Caco-2 (cell line): ENCODE measurements at regions not wholly inside any gene's neighbourhood (a gene's known extent, or its start where the extent isn't known, plus 50 kb on each side); places are given as distances from the start of the nearest gene placed in this dataset.

Source experiments
- BruUV-seq: library from RNA; stranded (reverse); fragments of 400-500 nt; replicated peaks from 2 replicates; lab custom pipeline; 2021; lab: Mats Ljungman, UMichigan
- CTCF ChIA-PET: fragments of 300-600 bp; sonication (Branson Sonifier 250); formaldehyde crosslinking; loops from one replicate; lab custom pipeline; 2022; ENCODE audit warnings: antibody characterized with exemption; lab: Charles Lee
- POLR2A ChIA-PET: fragments of 300-600 bp; sonication (Branson Sonifier 250); formaldehyde crosslinking; loops from one replicate; lab custom pipeline; 2022; ENCODE audit warnings: antibody characterized with exemption; lab: Charles Lee
- DNase-seq, 2 experiments: peaks; one replicate each; pipeline versions ENCODE4 v3.0.0 to v3.0.0-alpha.2; 2020 to 2022
- H3K27me3 ChIP-seq: replicated peaks from 2 replicates; pipeline ENCODE4 v1.6.0; 2011; ENCODE audit warnings: low read length; ENCODE audit not compliant: control insufficient read depth, insufficient read depth
- H3K36me3 ChIP-seq: 2 replicates; pipeline ENCODE4 v1.5.1; 2011; ENCODE audit warnings: low read length; ENCODE audit not compliant: control insufficient read depth, insufficient read depth
- H3K4me1 ChIP-seq: fragments of 250-450 bp; sonication (Bioruptor Pico); 2 replicates; pipeline ENCODE4 v1.5.1; 2020; ENCODE audit warnings: mild to moderate bottlenecking
- H3K4me3 ChIP-seq: 2 replicates; pipeline ENCODE4 v1.5.1; 2011; ENCODE audit warnings: low read depth, mild to moderate bottlenecking, control low read depth, low read length
- H3K9me3 ChIP-seq: fragments of 250-450 bp; sonication (Bioruptor Pico); 2 replicates; pipeline ENCODE4 v1.5.1; 2020; ENCODE audit warnings: mild to moderate bottlenecking, moderate library complexity
- H3K27ac Mint-ChIP-seq: one replicate; pipeline ENCODE4 v1.8.0; 2022; ENCODE audit warnings: mixed read lengths; ENCODE audit not compliant: unreplicated experiment
- H3K27me3 Mint-ChIP-seq: one replicate; pipeline ENCODE4 v1.8.0; 2022; ENCODE audit warnings: mixed read lengths; ENCODE audit not compliant: insufficient read depth, unreplicated experiment
- H3K36me3 Mint-ChIP-seq: one replicate; pipeline ENCODE4 v1.8.0; 2022; ENCODE audit warnings: mild to moderate bottlenecking, mixed read lengths; ENCODE audit not compliant: insufficient read depth, unreplicated experiment
- H3K4me1 Mint-ChIP-seq: one replicate; pipeline ENCODE4 v1.8.0; 2022; ENCODE audit warnings: low read depth, mixed read lengths; ENCODE audit not compliant: unreplicated experiment
- H3K4me3 Mint-ChIP-seq: one replicate; pipeline ENCODE4 v1.8.0; 2022; ENCODE audit warnings: mild to moderate bottlenecking, moderate library complexity, mixed read lengths; ENCODE audit not compliant: unreplicated experiment
- H3K9me3 Mint-ChIP-seq: one replicate; pipeline ENCODE4 v1.8.0; 2022; ENCODE audit warnings: mixed read lengths; ENCODE audit not compliant: unreplicated experiment
- intact Hi-C: fragments of 100-400 bp; cut with micrococcal nuclease; formaldehyde crosslinking; loops from one replicate; pipeline ENCODE4 v1.10.0; 2022; ENCODE audit not compliant: unreplicated experiment
- TF ChIP-seq, protein P1 (sequence below), 2 experiments: fragments of 200-600 bp in 1 of 2; IDR thresholded peaks; 1 replicate in 1 of 2; 2 replicates in 1 of 2; pipeline versions ENCODE4 v1.5.1 to v1.8.0; 2011 to 2022; ENCODE audit warnings: antibody characterized with exemption in 1 of 2, control low read depth in 1 of 2, inconsistent platforms in 1 of 2, low read depth in 1 of 2, low read length in 1 of 2, mild to moderate bottlenecking in 1 of 2, moderate library complexity in 1 of 2; ENCODE audit not compliant: insufficient read depth in 1 of 2, severe bottlenecking in 1 of 2, unreplicated experiment in 1 of 2

DNA sequence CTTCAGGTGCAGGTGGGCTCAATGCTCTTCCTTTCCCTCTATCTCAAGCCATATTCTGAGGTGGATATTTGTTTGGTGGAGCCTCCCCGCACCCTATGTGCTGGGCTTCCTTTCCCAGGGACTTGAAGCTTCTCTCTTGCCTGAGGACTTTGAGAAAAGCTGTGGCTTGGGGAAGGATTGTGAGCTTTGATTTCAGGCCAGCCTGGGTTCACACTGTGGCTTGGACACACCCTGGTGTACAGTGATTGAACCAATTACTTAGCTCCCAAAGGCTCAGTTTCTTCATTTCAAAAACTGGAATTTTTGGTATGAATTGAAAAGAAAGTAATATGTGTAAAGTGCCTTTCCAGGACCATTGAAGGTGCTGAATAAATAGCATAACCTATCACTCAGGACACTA lies 224.5 kb upstream of the GLI3 start:
- H3K9me3 Mint-ChIP-seq, result no peaks in the 10 kb centered on the region
- no peak for DNase-seq
- no TSS peak for BruUV-seq
- Histone ChIP-seq H3K4me1 (no peaks in the 10 kb centered on the region), H3K27me3 (no peaks in the 10 kb centered on the region), H3K36me3 (no peaks in the 10 kb centered on the region), H3K4me3 (no peak overlapping the region), H3K9me3 (no peaks in the 10 kb centered on the region)
- H3K27ac Mint-ChIP-seq, result no peak overlapping the region
- no peaks in the 10 kb centered on the region for H3K36me3 Mint-ChIP-seq
- POLR2A ChIA-PET, result no interaction called here
- H3K4me1 Mint-ChIP-seq, result no peaks in the 10 kb centered on the region
- intact Hi-C loops, result no loop called here
- H3K4me3 Mint-ChIP-seq, result no peak overlapping the region
- peaks cover 12% of the 10 kb centered on the region for H3K27me3 Mint-ChIP-seq
- CTCF ChIA-PET, result no interaction called here
- TF ChIP-seq, protein P1, sequence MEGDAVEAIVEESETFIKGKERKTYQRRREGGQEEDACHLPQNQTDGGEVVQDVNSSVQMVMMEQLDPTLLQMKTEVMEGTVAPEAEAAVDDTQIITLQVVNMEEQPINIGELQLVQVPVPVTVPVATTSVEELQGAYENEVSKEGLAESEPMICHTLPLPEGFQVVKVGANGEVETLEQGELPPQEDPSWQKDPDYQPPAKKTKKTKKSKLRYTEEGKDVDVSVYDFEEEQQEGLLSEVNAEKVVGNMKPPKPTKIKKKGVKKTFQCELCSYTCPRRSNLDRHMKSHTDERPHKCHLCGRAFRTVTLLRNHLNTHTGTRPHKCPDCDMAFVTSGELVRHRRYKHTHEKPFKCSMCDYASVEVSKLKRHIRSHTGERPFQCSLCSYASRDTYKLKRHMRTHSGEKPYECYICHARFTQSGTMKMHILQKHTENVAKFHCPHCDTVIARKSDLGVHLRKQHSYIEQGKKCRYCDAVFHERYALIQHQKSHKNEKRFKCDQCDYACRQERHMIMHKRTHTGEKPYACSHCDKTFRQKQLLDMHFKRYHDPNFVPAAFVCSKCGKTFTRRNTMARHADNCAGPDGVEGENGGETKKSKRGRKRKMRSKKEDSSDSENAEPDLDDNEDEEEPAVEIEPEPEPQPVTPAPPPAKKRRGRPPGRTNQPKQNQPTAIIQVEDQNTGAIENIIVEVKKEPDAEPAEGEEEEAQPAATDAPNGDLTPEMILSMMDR (IDR thresholded peaks at IDR 0.05; ENCODE audit: insufficient read depth in 1 of 2, low read depth in 1 of 2, low read length in 1 of 2, severe bottlenecking in 1 of 2, unreplicated experiment in 1 of 2), result no peak

DNA sequence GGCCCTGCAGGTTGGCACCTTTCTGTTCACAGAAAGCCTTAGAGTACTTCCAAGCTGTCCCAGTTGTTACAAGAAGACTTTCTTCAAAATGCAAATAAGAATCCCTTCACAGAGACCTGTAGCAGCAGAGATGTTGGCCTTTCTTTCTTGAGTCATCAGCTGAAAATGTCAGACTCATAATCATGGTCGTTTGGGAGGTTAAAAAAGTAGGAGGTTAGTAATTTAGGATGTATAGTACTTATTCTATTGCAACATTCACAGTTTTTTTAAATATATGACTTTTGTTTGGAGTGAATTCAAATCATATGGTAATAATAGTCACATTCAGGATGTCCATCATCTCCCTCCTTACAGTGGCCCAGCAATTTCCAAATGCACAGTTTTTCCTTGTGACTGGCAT lies 223.9 kb upstream of the GLI3 start:
- no peaks in the 10 kb centered on the region for H3K36me3 ChIP-seq
- H3K4me1 Mint-ChIP-seq, result no peaks in the 10 kb centered on the region
- POLR2A ChIA-PET, result no interaction called here
- no peak overlapping the region for H3K27ac Mint-ChIP-seq
- intact Hi-C loops, result no loop called here
- no TSS peak for BruUV-seq
- no peaks in the 10 kb centered on the region for H3K9me3 Mint-ChIP-seq
- no peaks in the 10 kb centered on the region for H3K9me3 ChIP-seq
- H3K4me3 ChIP-seq, result no peak overlapping the region
- CTCF ChIA-PET, result no interaction called here
- no peak for DNase-seq
- H3K4me1 ChIP-seq, result no peaks in the 10 kb centered on the region
- TF ChIP-seq, protein P1 (IDR thresholded peaks at IDR 0.05; ENCODE audit: insufficient read depth in 1 of 2, low read depth in 1 of 2, low read length in 1 of 2, severe bottlenecking in 1 of 2, unreplicated experiment in 1 of 2), result no peak
- H3K4me3 Mint-ChIP-seq, result no peak overlapping the region
- H3K27me3 ChIP-seq, result no peaks in the 10 kb centered on the region
- H3K36me3 Mint-ChIP-seq, result no peaks in the 10 kb centered on the region
- peaks cover 7% of the 10 kb centered on the region for H3K27me3 Mint-ChIP-seq

DNA sequence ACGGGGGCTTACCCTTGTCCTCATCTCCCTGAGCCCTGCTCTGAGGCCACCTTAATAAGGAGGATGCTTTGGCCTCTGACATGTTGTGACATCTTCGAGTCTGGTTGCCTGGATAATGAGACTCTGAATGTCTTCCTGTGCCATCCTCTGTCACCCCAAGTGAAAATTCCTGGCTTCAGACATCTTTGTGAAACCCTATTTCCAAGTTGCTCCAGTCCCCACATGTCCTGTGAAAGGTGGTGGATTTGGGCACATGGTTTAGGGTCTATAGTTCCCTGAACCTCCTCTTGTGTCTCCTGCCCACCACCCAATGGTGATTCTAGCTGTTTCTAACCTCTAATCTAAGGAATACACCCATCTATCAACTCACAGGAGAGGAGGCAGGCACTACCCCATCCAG lies 223.1 kb upstream of the GLI3 start:
- Histone ChIP-seq H3K36me3 (no peaks in the 10 kb centered on the region), H3K9me3 (no peaks in the 10 kb centered on the region), H3K4me3 (no peak overlapping the region), H3K27me3 (no peaks in the 10 kb centered on the region), H3K4me1 (no peaks in the 10 kb centered on the region)
- Mint-ChIP-seq H3K4me1 (no peaks in the 10 kb centered on the region), H3K27ac (no peak overlapping the region), H3K36me3 (no peaks in the 10 kb centered on the region), H3K9me3 (no peaks in the 10 kb centered on the region), H3K27me3 (peaks cover 10% of the 10 kb centered on the region), H3K4me3 (no peak overlapping the region)
- ChIA-PET CTCF (no interaction called here), POLR2A (no interaction called here)
- no TSS peak for BruUV-seq
- TF ChIP-seq, protein P1 (IDR thresholded peaks at IDR 0.05; ENCODE audit: insufficient read depth in 1 of 2, low read depth in 1 of 2, low read length in 1 of 2, severe bottlenecking in 1 of 2, unreplicated experiment in 1 of 2), result no peak
- intact Hi-C loops, result no loop called here
- no peak for DNase-seq
